ENCODE measurements at regions not wholly inside any gene's neighbourhood (a gene's known extent, or its start where the extent isn't known, plus 50 kb on each side); places are given as distances from the start of the nearest gene placed in this dataset.
"Not testable (repeated sequence)": the region's sequence is repeated elsewhere in the genome, so short reads cannot be mapped to it uniquely, and the experiment has no call there.

GRCh38 chr5:117680426-117680825 is 1105.8 kb upstream of the SEMA6A start:
- DNase-seq: no peak

GRCh38 chr5:117679046-117679445 is 1104.4 kb upstream of the SEMA6A start:
- DNase-seq: no peak

GRCh38 chr5:117675646-117676045 is 1101.0 kb upstream of the SEMA6A start:
- DNase-seq: no peak

DNA sequence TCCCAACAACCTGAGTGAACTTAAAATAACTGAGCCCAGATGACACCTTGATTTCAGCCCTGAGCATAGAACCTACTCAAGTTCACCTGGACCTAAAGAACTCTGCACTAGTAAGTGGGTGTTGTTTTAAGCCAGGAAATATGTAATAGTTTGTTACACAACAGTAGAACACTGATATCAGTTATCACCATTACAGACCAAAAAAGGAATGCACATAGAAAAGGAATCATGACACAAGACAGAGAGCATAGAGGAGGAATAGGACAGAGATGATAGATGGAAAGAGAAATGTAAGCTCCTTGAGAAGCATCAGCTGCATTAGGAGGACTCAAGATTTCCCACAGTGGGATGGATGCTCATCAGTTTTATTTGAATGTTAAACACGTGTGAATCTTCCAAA is 1096.9 kb upstream of the SEMA6A start:
- no peak for DNase-seq

DNA sequence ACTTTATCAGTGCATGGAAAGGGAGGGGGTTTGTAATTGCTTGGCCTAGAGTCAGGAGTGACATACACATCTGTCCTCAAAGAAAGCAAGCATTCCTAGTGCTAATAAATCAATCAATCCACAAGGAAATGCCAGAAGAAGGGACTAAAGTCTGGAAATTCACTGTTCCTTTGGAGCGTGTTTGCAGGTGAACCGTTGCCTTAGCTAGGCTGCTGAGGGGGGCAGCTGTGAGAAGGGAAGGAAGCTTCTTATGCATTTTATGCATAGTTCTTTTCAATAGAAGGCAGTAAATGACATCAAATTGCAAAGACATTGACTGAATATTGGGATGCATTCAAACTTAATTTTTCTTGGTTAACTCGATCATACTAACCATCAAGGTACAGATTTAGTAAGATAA is 1092.5 kb upstream of the SEMA6A start:
- no peak for DNase-seq

DNA sequence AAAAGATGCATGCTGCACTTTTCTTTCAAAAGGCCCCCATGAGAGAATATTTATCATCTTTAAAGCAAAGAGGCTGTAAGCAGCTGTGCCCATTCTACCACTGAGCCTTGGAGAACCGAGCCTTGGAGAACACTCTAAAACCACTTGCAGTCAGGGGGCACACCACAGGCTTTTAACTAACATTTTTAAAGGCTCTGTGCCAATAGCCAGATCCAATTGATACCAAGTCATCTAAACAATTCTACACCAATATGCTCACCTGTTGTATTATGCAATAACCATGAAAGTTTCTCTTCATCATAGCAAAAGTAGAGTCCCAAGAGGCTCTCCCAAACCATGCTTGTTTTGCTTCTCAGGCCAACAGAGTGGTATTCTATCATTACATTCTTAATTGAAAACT is 1090.5 kb upstream of the SEMA6A start:
- no peak for DNase-seq

GRCh38 chr5:117662361-117662760 is 1087.7 kb upstream of the SEMA6A start:
- DNase-seq: no peak

DNA sequence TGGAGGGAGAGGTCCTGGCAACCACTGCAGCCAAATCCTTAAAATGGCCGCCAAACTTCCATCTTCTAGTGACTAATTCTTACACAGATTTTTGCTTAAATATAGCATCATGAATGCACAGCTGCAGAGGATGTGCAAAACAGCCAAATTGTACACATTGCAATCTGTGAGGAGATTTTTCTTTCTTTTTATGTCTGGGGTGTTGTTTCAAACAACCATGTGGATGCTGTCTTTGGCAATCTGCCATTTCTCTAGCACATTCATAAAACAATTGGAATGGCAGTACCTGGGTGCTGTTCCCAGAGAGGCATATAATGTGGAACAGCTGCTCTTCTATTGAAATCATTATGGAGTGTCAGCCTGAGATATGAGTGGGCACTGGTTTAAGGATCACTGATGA is 1082.9 kb upstream of the SEMA6A start:
- peak; percentile 30 for DNase-seq

DNA sequence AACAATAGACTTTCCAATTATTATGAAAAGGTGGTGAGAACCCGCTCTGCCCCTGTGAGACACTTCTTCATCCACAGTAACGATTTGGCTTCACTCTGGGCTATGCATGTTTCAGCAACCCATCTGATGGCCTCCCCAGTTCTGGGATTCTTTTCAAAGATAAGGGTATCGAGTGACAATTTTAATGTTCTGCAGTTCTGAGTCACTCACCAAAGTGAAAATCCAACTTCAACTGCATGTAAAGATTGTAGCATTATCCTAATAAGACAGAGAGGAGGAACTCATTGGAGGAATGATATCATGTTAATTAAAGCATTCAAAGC is 1078.3 kb upstream of the SEMA6A start:
- no peak for DNase-seq

GRCh38 chr5:117652036-117652957 is 1077.7 kb upstream of the SEMA6A start:
- DNase-seq: no peak

DNA sequence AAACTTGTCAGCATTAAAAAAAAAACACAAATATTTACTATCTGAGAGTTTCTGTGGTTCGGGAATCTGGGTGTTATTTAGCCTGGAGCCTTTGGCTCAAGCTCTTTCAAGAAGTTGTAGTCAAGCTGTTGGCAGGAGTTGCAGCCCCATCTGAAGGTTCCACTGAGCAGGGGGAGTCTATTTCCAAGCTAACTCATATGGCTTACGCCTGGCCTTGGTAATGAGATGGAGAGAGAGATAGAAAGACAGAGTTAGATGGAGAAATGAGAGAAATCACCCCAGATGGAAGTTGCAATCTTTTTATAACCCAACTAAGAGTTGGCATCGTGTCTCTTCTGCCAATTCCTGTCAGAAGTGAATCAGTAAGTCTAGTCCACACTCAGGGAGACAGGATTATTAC is 1075.2 kb upstream of the SEMA6A start:
- no peak for DNase-seq

- DNase-seq: no peak
Measured at GRCh38 chr5:117645400-117645799, 1070.8 kb upstream of the SEMA6A start.

DNA sequence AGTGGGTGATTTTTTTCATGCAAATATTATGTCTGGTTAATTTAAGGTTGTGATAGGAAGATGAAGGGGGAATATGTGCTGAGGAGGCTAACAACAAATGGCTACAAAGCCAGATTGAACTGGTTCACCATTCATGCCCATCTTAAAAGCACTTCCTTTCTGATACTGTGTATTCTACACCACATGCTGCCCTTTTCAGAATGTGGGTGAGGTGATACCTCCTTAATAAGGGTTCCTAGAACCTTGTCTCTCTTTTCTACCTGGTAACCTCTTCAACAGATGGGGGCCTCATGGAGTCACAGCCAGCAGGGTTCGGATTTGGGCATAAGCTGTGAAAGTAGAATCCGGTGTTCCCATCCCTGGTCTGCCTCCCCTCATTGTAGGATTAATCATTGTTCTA is 1064.0 kb upstream of the SEMA6A start:
- DNase-seq: no peak

DNA sequence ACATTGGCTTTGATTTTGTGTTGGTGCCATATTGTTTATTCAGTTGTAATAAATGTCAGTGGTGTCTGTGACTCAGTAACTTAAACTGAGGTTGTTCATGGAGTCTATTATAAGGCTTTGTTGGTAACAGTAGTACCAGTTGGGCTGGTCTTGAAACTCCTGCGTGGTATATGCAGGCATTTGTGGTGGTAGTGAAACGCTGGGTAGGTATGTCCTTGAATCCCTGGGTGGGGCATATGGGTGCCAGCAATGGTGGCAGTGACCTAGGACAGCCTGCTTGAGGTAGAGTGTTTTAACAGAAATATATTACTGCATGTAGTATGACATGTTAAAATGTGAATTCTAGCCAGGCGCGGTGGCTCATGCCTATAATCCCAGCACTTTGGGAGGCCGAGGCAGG is 1058.5 kb upstream of the SEMA6A start:
- no peak for DNase-seq

DNA sequence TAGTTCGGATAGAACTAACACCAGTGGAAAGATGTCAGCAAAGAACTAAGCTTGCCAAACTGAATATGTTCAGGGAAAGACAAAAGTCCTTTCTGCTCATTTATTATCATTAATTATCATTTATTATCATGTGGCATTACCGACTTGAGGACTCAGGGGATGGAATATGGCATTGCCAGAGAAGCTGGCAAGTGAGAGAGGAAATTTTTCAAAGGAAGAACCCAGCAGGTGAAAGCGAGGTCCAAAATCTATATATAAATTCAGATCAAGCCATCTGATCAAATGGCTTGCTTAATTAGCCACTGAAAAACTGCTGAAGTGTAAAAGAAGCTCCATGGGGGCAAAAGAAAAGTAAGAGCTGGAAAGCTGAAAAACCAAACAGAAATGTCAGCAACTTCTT is 1049.6 kb upstream of the SEMA6A start:
- DNase-seq: no peak

GRCh38 chr5:117623042-117623805 is 1048.6 kb upstream of the SEMA6A start:
- peak; percentile 90 for DNase-seq

GRCh38 chr5:117621921-117622320 is 1047.3 kb upstream of the SEMA6A start:
- no peak for DNase-seq

DNA sequence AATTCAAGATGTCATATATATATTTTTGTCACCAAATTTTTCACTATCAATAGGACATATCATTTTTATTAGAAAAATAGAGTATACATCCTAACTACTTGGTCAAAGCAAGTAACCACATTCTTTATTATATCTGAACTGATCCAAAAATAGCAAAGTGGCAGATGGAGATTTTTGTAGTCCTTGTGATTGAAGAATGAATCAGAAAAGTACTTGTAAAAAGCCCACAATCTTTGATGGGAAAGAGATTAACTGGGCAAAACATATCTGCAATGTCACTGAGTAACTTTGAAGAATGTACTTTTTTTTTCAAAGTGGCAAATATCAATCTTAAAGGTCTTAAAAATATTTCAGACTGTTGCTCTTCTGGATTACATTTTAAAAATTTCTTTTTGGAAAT is 1040.6 kb upstream of the SEMA6A start:
- peak; percentile 32 for DNase-seq

DNA sequence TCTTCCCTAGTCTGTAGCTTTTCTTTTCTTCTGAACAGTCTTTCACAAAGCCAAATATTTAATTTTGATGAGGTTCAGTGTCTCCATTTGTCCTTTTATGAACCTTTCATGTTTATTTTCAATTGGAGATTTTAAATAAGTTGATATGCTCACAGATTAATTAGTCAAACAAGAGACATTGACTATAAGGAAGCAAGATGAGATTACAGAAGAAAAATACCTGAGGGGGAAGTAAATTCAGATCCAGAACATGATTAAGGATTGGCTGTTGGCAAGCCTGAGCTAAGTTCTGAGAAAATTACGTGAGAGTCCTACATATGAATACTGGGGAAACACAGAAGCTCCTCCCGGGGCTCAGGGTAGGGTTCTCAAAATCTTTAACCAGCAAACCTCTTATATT is 1039.8 kb upstream of the SEMA6A start:
- DNase-seq: no peak

- DNase-seq: no peak
Measured at GRCh38 chr5:117604845-117605244, 1030.2 kb upstream of the SEMA6A start.

GRCh38 chr5:117599811-117600210 is 1025.2 kb upstream of the SEMA6A start:
- DNase-seq: not testable (repeated sequence)

DNA sequence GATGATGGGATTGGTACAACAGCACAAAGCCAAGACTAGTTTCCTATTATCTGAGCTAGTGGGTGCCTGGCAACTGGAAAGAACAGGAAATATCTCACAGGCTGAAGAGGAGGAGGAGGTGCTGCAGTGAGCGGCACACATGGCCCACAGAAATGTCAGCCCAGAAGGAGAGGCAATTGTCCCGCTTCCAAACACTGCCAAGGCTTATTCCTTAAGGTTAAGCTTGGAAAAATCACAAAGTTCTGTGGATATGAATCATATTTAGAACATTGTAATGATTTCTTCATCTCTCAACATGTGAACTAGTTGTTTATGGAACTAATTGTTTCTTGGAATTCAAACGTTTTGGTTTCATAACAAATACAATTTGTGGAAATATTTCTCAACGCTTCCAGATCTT is 1019.5 kb upstream of the SEMA6A start:
- DNase-seq: no peak

- DNase-seq: peak; percentile 37
Measured at GRCh38 chr5:117590944-117591343, 1016.3 kb upstream of the SEMA6A start.

- no peak for DNase-seq
Measured at GRCh38 chr5:117588611-117589010, 1014.0 kb upstream of the SEMA6A start.
